Astrocyte (in vitro differentiated cells and primary cell): ENCODE measurements at regions not wholly inside any gene's neighbourhood (a gene's known extent, or its start where the extent isn't known, plus 50 kb on each side); places are given as distances from the start of the nearest gene placed in this dataset.
"Not testable (repeated sequence)": the region's sequence is repeated elsewhere in the genome, so short reads cannot be mapped to it uniquely, and the experiment has no call there.

Source experiments
- DNase-seq: peaks from one replicate; pipeline ENCODE4 v3.0.0-alpha.2; 2010; ENCODE audit warnings: low read depth
- FAIRE-seq: peaks from 2 replicates; lab custom pipeline; 2011; peaks lifted over from hg19 to GRCh38; lab: Jason Lieb, UNC
- H2AFZ ChIP-seq: 2 replicates; pipeline ENCODE4 v1.6.0; 2012; ENCODE audit warnings: low read depth, low read length, inconsistent platforms
- H3K27ac ChIP-seq: 2 replicates; pipeline ENCODE4 v1.5.1; 2011; ENCODE audit warnings: low read depth, low read length, inconsistent platforms
- H3K27me3 ChIP-seq: 2 replicates; pipeline ENCODE4 v1.6.0; 2011; ENCODE audit warnings: low read length, inconsistent platforms; ENCODE audit not compliant: insufficient read depth
- H3K36me3 ChIP-seq: 2 replicates; pipeline ENCODE4 v1.5.1; 2011; ENCODE audit warnings: low read length, inconsistent platforms; ENCODE audit not compliant: insufficient read depth
- H3K4me1 ChIP-seq: 2 replicates; pipeline ENCODE4 v1.5.1; 2011; ENCODE audit warnings: low read length, inconsistent platforms; ENCODE audit not compliant: insufficient read depth
- H3K4me2 ChIP-seq: 2 replicates; pipeline ENCODE4 v1.6.0; 2012; ENCODE audit warnings: low read length, inconsistent platforms
- H3K4me3 ChIP-seq: 2 replicates; pipeline ENCODE4 v1.5.1; 2011; ENCODE audit warnings: low read depth, mild to moderate bottlenecking, low read length, inconsistent platforms; ENCODE audit not compliant: insufficient read depth
- H3K79me2 ChIP-seq: 2 replicates; pipeline ENCODE4 v1.6.0; 2012; ENCODE audit warnings: mild to moderate bottlenecking, low read length, inconsistent platforms; ENCODE audit not compliant: insufficient read depth
- H3K9ac ChIP-seq: 2 replicates; pipeline ENCODE4 v1.6.0; 2012; ENCODE audit warnings: mild to moderate bottlenecking, low read length, inconsistent platforms
- H3K9me3 ChIP-seq: 2 replicates; pipeline ENCODE4 v1.5.1; 2012; ENCODE audit warnings: low read depth, mild to moderate bottlenecking, low read length, inconsistent platforms; ENCODE audit not compliant: insufficient read depth
- H4K20me1 ChIP-seq: 2 replicates; pipeline ENCODE4 v1.6.0; 2012; ENCODE audit warnings: low read length, inconsistent platforms; ENCODE audit not compliant: insufficient read depth
- H3K27ac Mint-ChIP-seq: one replicate; pipeline ENCODE4 v1.8.0; 2021; ENCODE audit warnings: mild to moderate bottlenecking, mixed read lengths; ENCODE audit not compliant: unreplicated experiment
- H3K27me3 Mint-ChIP-seq: one replicate; pipeline ENCODE4 v1.8.0; 2021; ENCODE audit warnings: low read depth, mixed read lengths; ENCODE audit not compliant: unreplicated experiment
- H3K36me3 Mint-ChIP-seq: one replicate; pipeline ENCODE4 v1.8.0; 2021; ENCODE audit warnings: low read depth, mixed read lengths; ENCODE audit not compliant: unreplicated experiment
- H3K4me1 Mint-ChIP-seq: one replicate; pipeline ENCODE4 v1.8.0; 2021; ENCODE audit warnings: low read depth, mixed read lengths; ENCODE audit not compliant: unreplicated experiment
- H3K4me3 Mint-ChIP-seq: one replicate; pipeline ENCODE4 v1.8.0; 2021; ENCODE audit warnings: mild to moderate bottlenecking, moderate library complexity, mixed read lengths; ENCODE audit not compliant: unreplicated experiment
- H3K9me3 Mint-ChIP-seq: one replicate; pipeline ENCODE4 v1.8.0; 2021; ENCODE audit warnings: mild to moderate bottlenecking, mixed read lengths; ENCODE audit not compliant: unreplicated experiment
- EZH2 ChIP-seq: IDR thresholded peaks from 2 replicates; pipeline ENCODE4 v1.6.1; 2012; ENCODE audit warnings: mild to moderate bottlenecking, low read length, inconsistent platforms; ENCODE audit not compliant: insufficient read depth
- TF ChIP-seq, protein P1 (sequence below): IDR thresholded peaks from 2 replicates; pipeline ENCODE4 v1.5.1; 2011; ENCODE audit warnings: low read depth, mild to moderate bottlenecking, inconsistent platforms, low read length, moderate library complexity; ENCODE audit not compliant: insufficient read depth

DNA sequence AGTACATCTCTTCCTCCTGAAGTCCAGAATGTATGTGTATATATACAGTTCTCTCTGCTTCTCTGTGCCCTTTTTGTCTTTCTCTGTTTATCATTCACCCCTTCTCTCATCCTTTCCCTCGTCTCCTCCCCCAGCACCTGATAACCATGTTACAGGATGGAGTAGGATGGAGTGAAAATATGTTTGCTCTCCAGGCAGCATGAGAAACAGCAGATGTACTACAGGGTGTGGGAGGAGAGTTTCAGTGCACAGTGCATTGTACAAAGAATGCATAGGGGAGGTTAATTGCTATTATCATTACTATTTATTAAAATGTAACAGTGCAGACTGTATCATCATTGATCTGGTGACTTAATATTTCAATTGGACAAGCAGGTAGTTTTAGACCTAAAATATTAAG lies 104.5 kb downstream of the MFAP3L start:
- H3K9me3 ChIP-seq: peaks cover 5% of the 10 kb centered on the region
- no peaks in the 10 kb centered on the region for H3K36me3 Mint-ChIP-seq
- peaks cover 7% of the 10 kb centered on the region for H3K9me3 Mint-ChIP-seq
- DNase-seq (no peak), FAIRE-seq (no peak)
- H2AFZ ChIP-seq: no peak overlapping the region
- H3K36me3 ChIP-seq: no peaks in the 10 kb centered on the region
- H3K4me1 ChIP-seq: peaks cover 2% of the 10 kb centered on the region
- no peak overlapping the region for H3K9ac ChIP-seq
- H3K27ac Mint-ChIP-seq: no peak overlapping the region
- peaks cover 9% of the 10 kb centered on the region for H3K4me1 Mint-ChIP-seq
- peaks cover 2% of the 10 kb centered on the region for H3K27me3 ChIP-seq
- H3K4me3 ChIP-seq: no peak overlapping the region
- H3K79me2 ChIP-seq: no peaks in the 10 kb centered on the region
- TF ChIP-seq, protein P1, sequence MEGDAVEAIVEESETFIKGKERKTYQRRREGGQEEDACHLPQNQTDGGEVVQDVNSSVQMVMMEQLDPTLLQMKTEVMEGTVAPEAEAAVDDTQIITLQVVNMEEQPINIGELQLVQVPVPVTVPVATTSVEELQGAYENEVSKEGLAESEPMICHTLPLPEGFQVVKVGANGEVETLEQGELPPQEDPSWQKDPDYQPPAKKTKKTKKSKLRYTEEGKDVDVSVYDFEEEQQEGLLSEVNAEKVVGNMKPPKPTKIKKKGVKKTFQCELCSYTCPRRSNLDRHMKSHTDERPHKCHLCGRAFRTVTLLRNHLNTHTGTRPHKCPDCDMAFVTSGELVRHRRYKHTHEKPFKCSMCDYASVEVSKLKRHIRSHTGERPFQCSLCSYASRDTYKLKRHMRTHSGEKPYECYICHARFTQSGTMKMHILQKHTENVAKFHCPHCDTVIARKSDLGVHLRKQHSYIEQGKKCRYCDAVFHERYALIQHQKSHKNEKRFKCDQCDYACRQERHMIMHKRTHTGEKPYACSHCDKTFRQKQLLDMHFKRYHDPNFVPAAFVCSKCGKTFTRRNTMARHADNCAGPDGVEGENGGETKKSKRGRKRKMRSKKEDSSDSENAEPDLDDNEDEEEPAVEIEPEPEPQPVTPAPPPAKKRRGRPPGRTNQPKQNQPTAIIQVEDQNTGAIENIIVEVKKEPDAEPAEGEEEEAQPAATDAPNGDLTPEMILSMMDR: no peak
- TF ChIP-seq EZH2: no peak
- no peak overlapping the region for H3K4me2 ChIP-seq
- no peak overlapping the region for H3K27ac ChIP-seq
- H3K4me3 Mint-ChIP-seq: no peak overlapping the region
- no peaks in the 10 kb centered on the region for H4K20me1 ChIP-seq
- no peaks in the 10 kb centered on the region for H3K27me3 Mint-ChIP-seq

DNA sequence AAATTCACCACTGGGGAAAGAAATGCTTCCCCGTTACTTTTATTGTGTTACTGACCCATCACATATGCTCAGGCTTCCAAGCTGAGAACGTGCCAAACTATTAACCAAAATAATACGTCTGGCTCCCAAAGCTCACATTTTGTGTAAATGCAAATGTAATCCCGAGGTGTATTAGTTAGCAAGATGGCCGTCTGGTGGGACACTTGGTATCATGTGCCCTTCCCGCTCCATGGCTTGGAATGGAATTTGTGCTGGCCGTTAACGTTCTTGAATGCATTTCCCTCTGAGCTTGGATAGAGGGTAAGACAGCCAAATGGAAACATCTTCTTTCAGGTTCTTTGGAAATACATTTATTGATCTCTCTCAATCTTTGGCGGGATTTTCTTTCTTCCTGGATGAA lies 105.0 kb downstream of the MFAP3L start:
- H3K27ac ChIP-seq: no peak overlapping the region
- no peak overlapping the region for H3K4me3 Mint-ChIP-seq
- peaks cover 2% of the 10 kb centered on the region for H3K4me1 ChIP-seq
- no peak overlapping the region for H3K27ac Mint-ChIP-seq
- H3K4me1 Mint-ChIP-seq: peaks cover 9% of the 10 kb centered on the region
- no peak overlapping the region for H3K4me2 ChIP-seq
- no peak overlapping the region for H3K9ac ChIP-seq
- H3K79me2 ChIP-seq: no peaks in the 10 kb centered on the region
- H3K36me3 Mint-ChIP-seq: no peaks in the 10 kb centered on the region
- H4K20me1 ChIP-seq: no peaks in the 10 kb centered on the region
- no peak for FAIRE-seq
- H3K9me3 Mint-ChIP-seq: peaks cover 9% of the 10 kb centered on the region
- H3K27me3 Mint-ChIP-seq: no peaks in the 10 kb centered on the region
- H3K4me3 ChIP-seq: no peak overlapping the region
- H3K27me3 ChIP-seq: peaks cover 2% of the 10 kb centered on the region
- H3K36me3 ChIP-seq: no peaks in the 10 kb centered on the region
- H2AFZ ChIP-seq: no peak overlapping the region
- no peak for DNase-seq
- TF ChIP-seq, protein P1: no peak
- TF ChIP-seq EZH2: no peak
- H3K9me3 ChIP-seq: peaks cover 10% of the 10 kb centered on the region

DNA sequence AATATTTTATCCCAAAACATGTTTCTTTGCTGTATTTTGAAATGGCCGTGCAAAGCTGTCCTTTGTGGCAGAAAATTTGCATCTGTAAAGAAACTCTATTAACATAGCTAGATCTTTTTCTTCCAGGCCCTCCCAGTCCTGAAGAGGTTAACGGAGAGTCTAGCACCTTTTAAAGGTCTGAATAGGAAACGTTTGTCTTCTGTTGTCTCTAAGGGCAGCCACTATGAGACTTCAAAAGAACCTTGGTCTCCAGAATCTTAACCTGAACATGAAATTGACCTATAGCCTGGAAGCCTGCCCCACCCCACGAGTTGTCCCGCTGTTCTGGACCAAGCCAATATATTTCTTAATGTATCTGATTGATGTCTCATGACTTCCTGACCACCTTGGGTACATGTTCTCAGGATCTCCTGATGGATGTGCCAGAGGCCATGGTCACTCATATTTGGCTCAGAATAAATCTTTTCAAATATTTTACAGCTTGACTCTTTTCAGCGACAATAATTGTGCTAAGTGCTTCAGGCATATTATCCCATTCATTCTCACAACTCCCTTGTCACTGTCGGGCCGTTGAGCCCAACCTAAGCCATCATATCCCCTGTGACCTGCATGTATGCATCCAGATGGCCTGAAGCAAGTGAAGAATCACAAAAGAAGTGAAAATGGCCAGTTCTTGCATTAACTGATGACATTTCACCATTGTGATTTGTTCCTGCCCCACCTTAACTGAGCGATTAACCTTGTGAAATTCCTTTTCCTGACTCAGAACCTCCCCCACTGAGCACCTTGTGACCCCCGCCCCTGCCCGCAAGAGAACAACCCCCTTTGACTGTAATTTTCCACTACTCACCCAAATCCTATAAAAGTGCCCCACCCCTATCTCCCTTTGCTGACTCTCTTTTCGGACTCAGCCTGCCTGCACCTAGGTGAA lies 106.7 kb downstream of the MFAP3L start:
- H3K4me3 Mint-ChIP-seq, H3K27me3 Mint-ChIP-seq, H3K4me3 ChIP-seq, FAIRE-seq, H3K4me1 ChIP-seq, H3K27ac ChIP-seq, H3K9me3 Mint-ChIP-seq, H3K27me3 ChIP-seq, H3K4me2 ChIP-seq, H3K79me2 ChIP-seq, H4K20me1 ChIP-seq, H3K4me1 Mint-ChIP-seq, H3K9ac ChIP-seq, H3K36me3 ChIP-seq, DNase-seq, H3K36me3 Mint-ChIP-seq, H2AFZ ChIP-seq, H3K27ac Mint-ChIP-seq: not testable (repeated sequence)
- H3K9me3 ChIP-seq: peaks cover 10% of the 10 kb centered on the region
